ENCODE measurements at regions not wholly inside any gene's neighbourhood (a gene's known extent, or its start where the extent isn't known, plus 50 kb on each side); places are given as distances from the start of the nearest gene placed in this dataset.

GRCh38 chr13:84265257-84265764 lies 383.0 kb upstream of the SLITRK1 start:
- intact Hi-C loops (cut with DNase I), result no loop called here
- WGBS, 2 donors, result 59% methylated on average over 6 of the region's 6 CpGs

DNA sequence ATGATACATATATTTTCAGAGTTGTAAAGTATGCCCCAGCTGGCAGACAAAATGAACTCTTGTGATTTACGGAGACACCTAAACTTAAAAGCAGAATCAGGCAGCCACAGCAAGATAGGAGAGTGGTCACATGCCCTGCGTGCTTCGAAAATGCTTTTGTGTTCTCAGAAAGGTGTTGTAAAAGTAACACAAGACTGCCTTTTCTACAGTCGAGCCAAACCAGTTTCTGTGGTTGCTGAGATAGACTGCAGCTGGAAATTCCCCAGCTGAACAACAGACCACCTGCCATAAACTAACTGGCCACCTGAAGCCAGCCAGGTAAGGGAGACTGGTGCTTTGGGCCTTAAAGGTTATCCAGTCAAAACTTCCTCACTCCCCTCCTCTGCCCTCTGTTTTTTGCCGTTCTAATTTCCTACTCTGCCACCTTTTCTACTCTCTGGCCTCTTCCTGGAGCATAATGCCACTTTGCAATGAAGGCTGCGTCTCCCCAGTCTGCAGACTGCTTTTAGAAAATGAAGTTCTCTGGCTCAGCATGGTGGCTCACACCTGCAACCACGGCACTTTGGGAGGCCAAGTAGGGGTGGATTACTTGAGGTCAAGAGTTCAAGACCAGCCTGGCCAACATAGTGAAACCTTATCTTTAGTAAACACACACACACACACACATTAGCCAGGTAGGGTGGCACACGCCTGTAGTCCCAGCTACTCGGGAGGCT lies 381.2 kb upstream of the SLITRK1 start:
- TF ChIP-seq, protein P1, sequence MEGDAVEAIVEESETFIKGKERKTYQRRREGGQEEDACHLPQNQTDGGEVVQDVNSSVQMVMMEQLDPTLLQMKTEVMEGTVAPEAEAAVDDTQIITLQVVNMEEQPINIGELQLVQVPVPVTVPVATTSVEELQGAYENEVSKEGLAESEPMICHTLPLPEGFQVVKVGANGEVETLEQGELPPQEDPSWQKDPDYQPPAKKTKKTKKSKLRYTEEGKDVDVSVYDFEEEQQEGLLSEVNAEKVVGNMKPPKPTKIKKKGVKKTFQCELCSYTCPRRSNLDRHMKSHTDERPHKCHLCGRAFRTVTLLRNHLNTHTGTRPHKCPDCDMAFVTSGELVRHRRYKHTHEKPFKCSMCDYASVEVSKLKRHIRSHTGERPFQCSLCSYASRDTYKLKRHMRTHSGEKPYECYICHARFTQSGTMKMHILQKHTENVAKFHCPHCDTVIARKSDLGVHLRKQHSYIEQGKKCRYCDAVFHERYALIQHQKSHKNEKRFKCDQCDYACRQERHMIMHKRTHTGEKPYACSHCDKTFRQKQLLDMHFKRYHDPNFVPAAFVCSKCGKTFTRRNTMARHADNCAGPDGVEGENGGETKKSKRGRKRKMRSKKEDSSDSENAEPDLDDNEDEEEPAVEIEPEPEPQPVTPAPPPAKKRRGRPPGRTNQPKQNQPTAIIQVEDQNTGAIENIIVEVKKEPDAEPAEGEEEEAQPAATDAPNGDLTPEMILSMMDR (IDR thresholded peaks at IDR 0.05), result no peak
- no peak for TF ChIP-seq POLR2A (IDR thresholded peaks at IDR 0.05)
- no peaks in the 10 kb centered on the region for H3K27me3 ChIP-seq
- peak; percentile 34 to 55 for DNase-seq
- peak overlapping the region in 1 of 3 donors; percentile 36 for H3K27ac ChIP-seq
- no peak overlapping the region for H3K4me3 ChIP-seq (replicated peaks in 1 of 3)
- intact Hi-C loops (cut with DNase I), result no loop called here
- H3K36me3 ChIP-seq, result no peaks in the 10 kb centered on the region
- WGBS, 2 donors, result 52 to 53% methylated on average over 9 of the region's 9 CpGs
- H3K4me1 ChIP-seq, result peaks cover 0 to 9% of the 10 kb centered on the region in 2 donors
- H3K9me3 ChIP-seq, result no peaks in the 10 kb centered on the region

More at GRCh38 chr13:84265257-84265764, 383.0 kb upstream of the SLITRK1 start:
- DNase-seq, result peak in 1 of 2 donors; percentile 7
- no peaks in the 10 kb centered on the region for H3K36me3 ChIP-seq
- no peak overlapping the region for H3K27ac ChIP-seq
- no peak overlapping the region for H3K4me3 ChIP-seq (replicated peaks in 1 of 3)
- no peaks in the 10 kb centered on the region for H3K9me3 ChIP-seq
- H3K27me3 ChIP-seq, result no peaks in the 10 kb centered on the region
- TF ChIP-seq, protein P1 (IDR thresholded peaks at IDR 0.05), result no peak
- no peak for TF ChIP-seq POLR2A (IDR thresholded peaks at IDR 0.05)
- peaks cover 0 to 9% of the 10 kb centered on the region in 2 donors for H3K4me1 ChIP-seq

- Histone ChIP-seq H3K9me3 (no peaks in the 10 kb centered on the region), H3K27me3 (no peaks in the 10 kb centered on the region), H3K36me3 (no peaks in the 10 kb centered on the region), H3K27ac (no peak overlapping the region), H3K4me3 (replicated peaks in 1 of 3) (no peak overlapping the region), H3K4me1 (no peaks in the 10 kb centered on the region)
- no peak for DNase-seq
- 90 to 99% methylated on average over 3 of the region's 3 CpGs for WGBS, 2 donors
- intact Hi-C loops (cut with DNase I), result no loop called here
- TF ChIP-seq, protein P1 (IDR thresholded peaks at IDR 0.05), result no peak
- TF ChIP-seq POLR2A (IDR thresholded peaks at IDR 0.05), result no peak
These were observed 373.0 kb upstream of the SLITRK1 start for GRCh38 chr13:84255226-84255797.

DNA sequence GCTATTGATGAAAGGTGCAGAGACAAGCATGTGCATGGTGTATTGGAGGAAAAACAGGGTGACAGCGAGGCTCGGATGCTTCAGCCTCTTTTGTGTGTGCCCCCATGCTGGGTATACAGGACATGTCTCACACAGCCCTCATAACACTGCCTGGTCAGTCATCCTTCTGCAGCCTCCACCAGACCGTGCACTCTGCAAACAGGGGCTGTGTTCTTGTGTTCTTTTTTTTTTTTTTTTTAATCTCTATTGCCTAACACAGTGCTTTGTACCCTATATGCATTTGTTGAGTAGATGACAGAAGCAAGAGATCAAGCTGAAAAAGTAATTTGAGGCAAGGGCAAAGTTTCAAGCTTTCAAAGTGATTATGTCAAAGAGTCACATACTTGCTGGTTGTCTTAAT lies 367.2 kb upstream of the SLITRK1 start:
- intact Hi-C loops (cut with DNase I), result no loop called here
- WGBS, 2 donors, result 80 to 83% methylated on average over 3 of the region's 3 CpGs
- Histone ChIP-seq H3K27ac (no peak overlapping the region), H3K4me1 (no peaks in the 10 kb centered on the region), H3K4me3 (replicated peaks in 1 of 3) (no peak overlapping the region), H3K27me3 (no peaks in the 10 kb centered on the region), H3K36me3 (no peaks in the 10 kb centered on the region), H3K9me3 (no peaks in the 10 kb centered on the region)
- TF ChIP-seq, protein P1 (IDR thresholded peaks at IDR 0.05), result no peak
- TF ChIP-seq POLR2A (IDR thresholded peaks at IDR 0.05), result no peak
- no peak for DNase-seq

- Histone ChIP-seq H3K4me1 (no peaks in the 10 kb centered on the region), H3K36me3 (no peaks in the 10 kb centered on the region), H3K27me3 (no peaks in the 10 kb centered on the region), H3K4me3 (replicated peaks in 1 of 3) (no peak overlapping the region), H3K9me3 (no peaks in the 10 kb centered on the region), H3K27ac (no peak overlapping the region)
- intact Hi-C loops (cut with DNase I), result no loop called here
- DNase-seq, result no peak
- TF ChIP-seq, protein P1 (IDR thresholded peaks at IDR 0.05), result no peak
- no peak for TF ChIP-seq POLR2A (IDR thresholded peaks at IDR 0.05)
- WGBS, 2 donors, result 83 to 90% methylated on average over 1 of the region's 1 CpG
These were observed 361.1 kb upstream of the SLITRK1 start for GRCh38 chr13:84243340-84243739.
